ENCODE measurements at regions not wholly inside any gene's neighbourhood (a gene's known extent, or its start where the extent isn't known, plus 50 kb on each side); places are given as distances from the start of the nearest gene placed in this dataset.

- no peak for DNase-seq (ENCODE audit: low read depth in 2 of 2)
Measured at GRCh38 chr15:96670389-96670788, 339.9 kb downstream of the NR2F2 start.

GRCh38 chr15:96672629-96673028 is 342.1 kb downstream of the NR2F2 start:
- DNase-seq (ENCODE audit: low read depth in 2 of 2) = no peak

GRCh38 chr15:96678386-96678785 is 347.9 kb downstream of the NR2F2 start:
- no peak for DNase-seq (ENCODE audit: low read depth in 2 of 2)

GRCh38 chr15:96687388-96688107 is 357.0 kb downstream of the NR2F2 start:
- no peak for DNase-seq (ENCODE audit: low read depth in 2 of 2)

GRCh38 chr15:96690733-96691132 is 360.2 kb downstream of the NR2F2 start:
- DNase-seq (ENCODE audit: low read depth in 2 of 2) = no peak

GRCh38 chr15:96692826-96693225 is 362.3 kb downstream of the NR2F2 start:
- DNase-seq (ENCODE audit: low read depth in 2 of 2) = no peak

GRCh38 chr15:96693515-96693914 is 363.0 kb downstream of the NR2F2 start:
- no peak for DNase-seq (ENCODE audit: low read depth in 2 of 2)

- no peak for DNase-seq (ENCODE audit: low read depth in 2 of 2)
Measured at GRCh38 chr15:96693990-96694517, 363.6 kb downstream of the NR2F2 start.

- no peak for DNase-seq (ENCODE audit: low read depth in 2 of 2)
Measured at GRCh38 chr15:96695426-96695825, 364.9 kb downstream of the NR2F2 start.

GRCh38 chr15:96699871-96700401 is 369.4 kb downstream of the NR2F2 start:
- DNase-seq (ENCODE audit: low read depth in 2 of 2) = no peak

GRCh38 chr15:96700555-96700954 is 370.1 kb downstream of the NR2F2 start:
- DNase-seq (ENCODE audit: low read depth in 2 of 2) = no peak

- DNase-seq (ENCODE audit: low read depth in 2 of 2) = no peak
Measured at GRCh38 chr15:96701443-96701842, 370.9 kb downstream of the NR2F2 start.

- no peak for DNase-seq (ENCODE audit: low read depth in 2 of 2)
Measured at GRCh38 chr15:96701877-96702276, 371.4 kb downstream of the NR2F2 start.

- no peak for DNase-seq (ENCODE audit: low read depth in 2 of 2)
Measured at GRCh38 chr15:96702589-96702988, 372.1 kb downstream of the NR2F2 start.

GRCh38 chr15:96703091-96703490 is 372.6 kb downstream of the NR2F2 start:
- no peak for DNase-seq (ENCODE audit: low read depth in 2 of 2)

GRCh38 chr15:96703794-96704550 is 373.5 kb downstream of the NR2F2 start:
- DNase-seq (ENCODE audit: low read depth in 2 of 2) = no peak

- no peak for DNase-seq (ENCODE audit: low read depth in 2 of 2)
Measured at GRCh38 chr15:96716075-96716474, 385.6 kb downstream of the NR2F2 start.

- DNase-seq (ENCODE audit: low read depth in 2 of 2) = no peak
Measured at GRCh38 chr15:96716478-96716877, 386.0 kb downstream of the NR2F2 start.

- no peak for DNase-seq (ENCODE audit: low read depth in 2 of 2)
Measured at GRCh38 chr15:96720251-96720650, 389.8 kb downstream of the NR2F2 start.

GRCh38 chr15:96720656-96721055 is 390.2 kb downstream of the NR2F2 start:
- DNase-seq (ENCODE audit: low read depth in 2 of 2) = no peak

GRCh38 chr15:96728591-96728990 is 398.1 kb downstream of the NR2F2 start:
- no peak for DNase-seq (ENCODE audit: low read depth in 2 of 2)

GRCh38 chr15:96732704-96733103 is 402.2 kb downstream of the NR2F2 start:
- no peak for DNase-seq (ENCODE audit: low read depth in 2 of 2)

GRCh38 chr15:96733721-96734120 is 403.2 kb downstream of the NR2F2 start:
- DNase-seq (ENCODE audit: low read depth in 2 of 2) = no peak

Data from stimulated activated CD8-positive, alpha-beta memory T cell treated with anti-CD3 and anti-CD28 coated beads, Interleukin-2, amount 100 ng/mL, for 48 hours (primary cell).